MM.1S (cell line): ENCODE measurements at regions not wholly inside any gene's neighbourhood (a gene's known extent, or its start where the extent isn't known, plus 50 kb on each side); places are given as distances from the start of the nearest gene placed in this dataset.

Experiments used
- DNase-seq: peaks from one replicate; pipeline ENCODE4 v3.0.0-alpha.2; 2015
- H2AFZ ChIP-seq: fragments of 300-600 bp; sonication (generic); 2 replicates; pipeline ENCODE4 v1.6.0; 2016; ENCODE audit warnings: antibody characterized with exemption, low read length
- H3F3A ChIP-seq: fragments of 300-600 bp; sonication (generic); 2 replicates; pipeline ENCODE4 v1.6.1; 2016; ENCODE audit warnings: mild to moderate bottlenecking, antibody characterized with exemption, low read length, moderate library complexity, mixed read lengths; ENCODE audit not compliant: insufficient read depth
- H3K27ac ChIP-seq: fragments of 300-600 bp; sonication (generic); 2 replicates; pipeline ENCODE4 v1.5.1; 2016; ENCODE audit warnings: mild to moderate bottlenecking, low read length
- H3K27me3 ChIP-seq: fragments of 300-600 bp; sonication (generic); replicated peaks from 2 replicates; pipeline ENCODE4 v1.6.0; 2016; ENCODE audit warnings: low read length; ENCODE audit not compliant: insufficient read depth
- H3K36me3 ChIP-seq: fragments of 300-600 bp; sonication (generic); replicated peaks from 2 replicates; pipeline ENCODE4 v1.6.1; 2016; ENCODE audit warnings: mild to moderate bottlenecking, low read length, mixed read lengths; ENCODE audit not compliant: insufficient read depth
- H3K4me1 ChIP-seq: fragments of 300-600 bp; sonication (generic); 2 replicates; pipeline ENCODE4 v1.6.1; 2016; ENCODE audit warnings: low read length, mixed read lengths
- H3K4me2 ChIP-seq: fragments of 300-600 bp; sonication (generic); 2 replicates; pipeline ENCODE4 v1.6.0; 2016; ENCODE audit warnings: low read depth, low read length
- H3K4me3 ChIP-seq: fragments of 300-600 bp; sonication (generic); 2 replicates; pipeline ENCODE4 v1.5.1; 2016; ENCODE audit warnings: low read length, mixed read lengths
- H3K79me2 ChIP-seq: fragments of 300-600 bp; sonication (generic); 2 replicates; pipeline ENCODE4 v1.6.1; 2016; ENCODE audit warnings: mixed run types, low read length, mixed read lengths
- H3K9ac ChIP-seq: fragments of 300-600 bp; sonication (generic); 2 replicates; pipeline ENCODE4 v1.6.1; 2016; ENCODE audit warnings: low read length, mixed read lengths
- H3K9me2 ChIP-seq: fragments of 300-600 bp; sonication (generic); replicated peaks from 2 replicates; pipeline ENCODE4 v1.6.1; 2016; ENCODE audit warnings: mild to moderate bottlenecking, low read length, mixed read lengths; ENCODE audit not compliant: insufficient read depth
- H3K9me3 ChIP-seq: fragments of 300-600 bp; sonication (generic); replicated peaks from 2 replicates; pipeline ENCODE4 v1.6.1; 2016; ENCODE audit warnings: mild to moderate bottlenecking, low read length, mixed read lengths; ENCODE audit not compliant: insufficient read depth
- H4K20me1 ChIP-seq: fragments of 300-600 bp; sonication (generic); 2 replicates; pipeline ENCODE4 v1.6.1; 2016; ENCODE audit warnings: mild to moderate bottlenecking, low read length, moderate library complexity, mixed read lengths; ENCODE audit not compliant: insufficient read depth
- EZH2 ChIP-seq: fragments of 300-600 bp; sonication (generic); optimal IDR thresholded peaks from 2 replicates; pipeline ENCODE3; 2017; ENCODE audit warnings: low read depth, mild to moderate bottlenecking, antibody characterized with exemption, low read length, mixed read lengths
- EZH2phosphoT487 ChIP-seq: fragments of 300-600 bp; sonication (generic); IDR thresholded peaks from 2 replicates; pipeline ENCODE4 v1.6.1; 2018; ENCODE audit warnings: antibody characterized with exemption, low read length
- TF ChIP-seq, protein P1 (sequence below): fragments of 300-600 bp; sonication (generic); IDR thresholded peaks from 2 replicates; pipeline ENCODE4 v1.5.1; 2016; ENCODE audit warnings: antibody characterized with exemption, low read length, mixed read lengths

DNA sequence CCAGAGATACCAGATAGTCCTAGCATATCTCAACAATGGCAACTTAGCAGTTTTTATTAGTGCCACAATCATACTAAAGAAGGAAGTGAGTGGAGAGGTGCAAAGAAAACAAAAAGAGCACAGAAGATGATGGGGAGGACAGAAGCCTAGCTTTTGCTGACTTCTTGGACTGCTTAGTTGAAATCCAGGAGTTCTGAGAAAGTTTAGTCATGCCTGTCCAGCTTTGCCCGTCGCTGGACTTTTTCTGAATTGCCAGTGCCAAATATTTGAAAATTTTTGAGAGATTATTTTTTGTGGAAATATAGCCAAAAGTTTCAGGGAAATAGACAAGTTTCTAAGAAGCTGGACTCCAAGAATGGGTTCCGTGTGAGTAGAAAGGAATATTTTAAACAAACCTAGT, 558.7 kb upstream of the TNP1 start:
- Histone ChIP-seq H2AFZ (no peak overlapping the region), H3K27me3 (no peaks in the 10 kb centered on the region), H4K20me1 (no peaks in the 10 kb centered on the region), H3K9ac (no peak overlapping the region), H3K4me3 (no peak overlapping the region), H3K4me2 (no peak overlapping the region), H3K27ac (no peak overlapping the region), H3K36me3 (no peaks in the 10 kb centered on the region), H3K9me3 (no peaks in the 10 kb centered on the region), H3F3A (no peaks in the 10 kb centered on the region), H3K79me2 (no peaks in the 10 kb centered on the region), H3K9me2 (no peaks in the 10 kb centered on the region), H3K4me1 (no peaks in the 10 kb centered on the region)
- DNase-seq = no peak
- no peak for TF ChIP-seq EZH2

DNA sequence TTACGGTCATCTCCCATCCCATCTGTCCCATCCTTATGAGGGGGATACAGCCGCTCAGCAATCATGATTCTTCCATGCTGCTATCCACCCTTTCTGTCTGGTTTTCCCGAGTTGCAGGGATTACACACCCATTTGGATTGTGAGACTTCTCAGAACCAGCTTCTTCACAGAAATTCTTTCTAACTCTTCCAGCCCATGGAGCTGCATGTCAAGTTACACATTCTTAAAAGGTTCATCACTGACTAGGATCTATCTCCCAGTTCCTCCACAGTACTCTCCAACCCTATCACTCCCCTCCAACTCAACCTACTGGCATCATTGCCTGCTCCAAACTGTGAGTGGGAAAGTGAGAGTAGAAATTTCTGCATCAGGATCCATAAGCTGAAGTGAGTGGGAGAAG, 558.2 kb upstream of the TNP1 start:
- Histone ChIP-seq H3K4me1 (no peaks in the 10 kb centered on the region), H3K27ac (no peak overlapping the region), H3K4me2 (no peak overlapping the region), H3K27me3 (no peaks in the 10 kb centered on the region), H3K9me3 (no peaks in the 10 kb centered on the region), H4K20me1 (no peaks in the 10 kb centered on the region), H3K4me3 (no peak overlapping the region), H3K9me2 (no peaks in the 10 kb centered on the region), H3K9ac (no peak overlapping the region), H3K79me2 (no peaks in the 10 kb centered on the region), H3K36me3 (no peaks in the 10 kb centered on the region), H2AFZ (no peak overlapping the region), H3F3A (no peaks in the 10 kb centered on the region)
- no peak for TF ChIP-seq EZH2phosphoT487
- TF ChIP-seq, protein P1, sequence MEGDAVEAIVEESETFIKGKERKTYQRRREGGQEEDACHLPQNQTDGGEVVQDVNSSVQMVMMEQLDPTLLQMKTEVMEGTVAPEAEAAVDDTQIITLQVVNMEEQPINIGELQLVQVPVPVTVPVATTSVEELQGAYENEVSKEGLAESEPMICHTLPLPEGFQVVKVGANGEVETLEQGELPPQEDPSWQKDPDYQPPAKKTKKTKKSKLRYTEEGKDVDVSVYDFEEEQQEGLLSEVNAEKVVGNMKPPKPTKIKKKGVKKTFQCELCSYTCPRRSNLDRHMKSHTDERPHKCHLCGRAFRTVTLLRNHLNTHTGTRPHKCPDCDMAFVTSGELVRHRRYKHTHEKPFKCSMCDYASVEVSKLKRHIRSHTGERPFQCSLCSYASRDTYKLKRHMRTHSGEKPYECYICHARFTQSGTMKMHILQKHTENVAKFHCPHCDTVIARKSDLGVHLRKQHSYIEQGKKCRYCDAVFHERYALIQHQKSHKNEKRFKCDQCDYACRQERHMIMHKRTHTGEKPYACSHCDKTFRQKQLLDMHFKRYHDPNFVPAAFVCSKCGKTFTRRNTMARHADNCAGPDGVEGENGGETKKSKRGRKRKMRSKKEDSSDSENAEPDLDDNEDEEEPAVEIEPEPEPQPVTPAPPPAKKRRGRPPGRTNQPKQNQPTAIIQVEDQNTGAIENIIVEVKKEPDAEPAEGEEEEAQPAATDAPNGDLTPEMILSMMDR = no peak
- no peak for DNase-seq

DNA sequence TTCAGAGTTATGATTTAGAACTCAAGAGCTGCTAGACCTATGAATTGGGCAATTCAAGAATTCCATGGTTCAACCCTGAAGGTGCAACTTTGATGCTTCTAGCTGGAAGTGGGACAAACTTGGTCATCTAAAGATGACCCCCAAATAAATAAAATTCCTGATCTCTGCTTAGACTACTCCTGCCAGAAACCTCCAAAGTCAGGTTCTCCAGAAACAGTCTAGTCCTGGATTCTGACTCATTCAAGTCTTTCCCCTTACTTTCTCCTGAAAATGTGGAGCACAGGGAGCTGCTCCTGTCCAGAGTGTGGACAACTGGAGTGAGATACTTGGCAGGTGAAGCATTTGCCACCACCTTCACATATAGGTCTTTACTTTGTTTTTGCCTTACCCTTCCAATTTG, 557.7 kb upstream of the TNP1 start:
- Histone ChIP-seq H3K36me3 (no peaks in the 10 kb centered on the region), H3F3A (no peaks in the 10 kb centered on the region), H3K79me2 (no peaks in the 10 kb centered on the region), H3K4me3 (no peak overlapping the region), H3K9ac (no peak overlapping the region), H3K4me2 (no peak overlapping the region), H3K9me3 (no peaks in the 10 kb centered on the region), H3K9me2 (no peaks in the 10 kb centered on the region), H2AFZ (no peak overlapping the region), H3K4me1 (no peaks in the 10 kb centered on the region), H3K27ac (no peak overlapping the region), H3K27me3 (no peaks in the 10 kb centered on the region), H4K20me1 (no peaks in the 10 kb centered on the region)
- DNase-seq = no peak
- TF ChIP-seq EZH2phosphoT487 = no peak
- TF ChIP-seq EZH2 = no peak
- TF ChIP-seq, protein P1 = no peak

DNA sequence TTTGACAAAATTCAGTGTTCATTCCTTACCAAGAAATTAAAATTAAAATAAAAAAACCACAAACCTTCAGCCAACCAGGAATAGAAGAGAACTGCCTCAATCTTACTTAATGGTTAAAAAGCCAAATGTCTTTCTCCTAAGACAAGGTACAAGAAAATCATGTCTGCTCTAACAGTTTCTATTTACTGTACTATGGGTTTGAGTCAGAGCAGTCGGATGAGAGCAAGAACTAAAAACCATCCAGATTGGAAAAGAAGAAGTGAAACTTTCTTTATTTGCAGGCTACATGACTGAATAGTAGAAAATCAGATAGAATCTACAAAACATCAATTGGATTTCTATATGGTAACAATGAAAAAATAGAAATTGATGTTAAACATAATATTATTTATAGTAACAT, 555.5 kb upstream of the TNP1 start:
- H3K9me3 ChIP-seq = no peaks in the 10 kb centered on the region
- TF ChIP-seq EZH2phosphoT487 (no peak), EZH2 (no peak)
- H3K27me3 ChIP-seq = no peaks in the 10 kb centered on the region
- no peak overlapping the region for H3K27ac ChIP-seq
- no peak overlapping the region for H3K4me2 ChIP-seq
- no peaks in the 10 kb centered on the region for H4K20me1 ChIP-seq
- no peaks in the 10 kb centered on the region for H3K4me1 ChIP-seq
- no peaks in the 10 kb centered on the region for H3K36me3 ChIP-seq
- H3K4me3 ChIP-seq = no peak overlapping the region
- no peak overlapping the region for H2AFZ ChIP-seq
- no peaks in the 10 kb centered on the region for H3F3A ChIP-seq
- no peaks in the 10 kb centered on the region for H3K9me2 ChIP-seq
- no peak overlapping the region for H3K9ac ChIP-seq
- H3K79me2 ChIP-seq = no peaks in the 10 kb centered on the region
- DNase-seq = no peak
